22Rv1 (cell line): ENCODE measurements at regions not wholly inside any gene's neighbourhood (a gene's known extent, or its start where the extent isn't known, plus 50 kb on each side); places are given as distances from the start of the nearest gene placed in this dataset.

ENCODE experiments used
- CTCF ChIP-seq: fragments of 450-650 bp; IDR thresholded peaks from 2 replicates; pipeline ENCODE4 v1.5.1; 2017; ENCODE audit warnings: mild to moderate bottlenecking
- ZFX ChIP-seq: fragments of 450-650 bp; IDR thresholded peaks from 2 replicates; pipeline ENCODE4 v1.6.1; 2017; ENCODE audit warnings: antibody characterized with exemption, borderline replicate concordance

- TF ChIP-seq CTCF (no peak), ZFX (no peak)
These were observed 106.6 kb upstream of the PTPRG start for GRCh38 chr3:61454801-61455200.
